DMS114 treated with DMSO at 0.1 percent for 48 hours (cell line): ENCODE measurements at regions not wholly inside any gene's neighbourhood (a gene's known extent, or its start where the extent isn't known, plus 50 kb on each side); places are given as distances from the start of the nearest gene placed in this dataset.
"Not testable (repeated sequence)": the region's sequence is repeated elsewhere in the genome, so short reads cannot be mapped to it uniquely, and the experiment has no call there.

Experiments
- DNase-seq: peaks from one replicate; lab custom pipeline; 2025; ENCODE audit not compliant: unreplicated experiment; lab: John Stamatoyannopoulos, UW

DNA sequence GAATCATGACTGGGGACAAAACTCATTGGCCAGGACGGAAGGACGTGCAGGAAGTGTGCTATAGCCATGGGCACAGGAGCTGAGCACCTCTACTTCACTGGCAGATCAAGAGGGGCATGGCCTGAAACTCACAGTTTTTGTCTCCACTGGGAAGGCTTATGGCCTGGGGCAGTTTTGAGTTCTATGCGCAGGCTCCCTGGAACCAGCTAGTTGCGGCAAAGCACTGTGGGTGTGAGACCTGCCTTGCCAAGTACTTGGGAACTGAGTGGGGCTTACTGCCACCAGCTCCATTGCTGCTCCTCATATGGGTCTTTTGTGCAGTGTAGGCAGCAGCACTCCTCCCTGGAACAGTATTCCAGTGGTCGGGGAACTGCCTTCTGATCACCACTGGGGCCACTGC lies 282.6 kb upstream of the EYS start:
- no peak for DNase-seq

DNA sequence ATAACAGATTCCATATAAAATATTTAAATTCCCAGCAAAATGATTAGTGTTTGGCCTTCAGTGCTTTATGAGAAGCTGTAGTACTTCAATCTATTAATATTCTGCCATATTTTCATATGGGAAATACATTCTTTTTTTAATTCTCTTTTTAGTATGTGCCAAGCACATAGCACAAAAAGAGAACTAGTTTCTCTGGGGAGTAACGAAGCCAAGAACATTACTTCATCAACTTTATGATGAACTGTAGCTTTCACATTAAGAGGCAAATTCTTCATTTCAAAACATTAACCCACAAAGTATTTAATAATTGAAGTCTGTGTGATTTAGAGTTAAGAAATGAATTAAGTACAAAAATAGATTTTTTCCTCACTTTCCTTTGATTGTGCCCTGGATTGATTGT lies 281.0 kb upstream of the EYS start:
- DNase-seq: no peak

DNA sequence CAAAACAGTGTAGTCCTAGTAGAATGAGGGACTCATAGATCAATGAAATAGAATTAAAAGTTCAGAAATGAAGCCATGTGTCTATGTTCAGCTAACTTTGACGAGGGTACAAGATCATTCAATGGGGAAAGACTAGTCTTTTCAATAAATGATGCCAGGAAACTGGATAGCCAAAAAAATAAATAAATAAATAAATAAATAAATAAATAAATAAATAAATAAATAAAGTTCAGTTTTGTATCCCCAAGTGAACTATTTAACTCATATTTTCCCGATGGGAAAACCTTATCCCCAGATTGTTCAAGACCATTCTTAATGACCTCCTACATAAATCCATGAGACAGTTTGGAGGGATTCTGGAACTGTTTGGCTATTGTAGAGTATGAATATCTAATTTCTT lies 277.1 kb upstream of the EYS start:
- DNase-seq: no peak

DNA sequence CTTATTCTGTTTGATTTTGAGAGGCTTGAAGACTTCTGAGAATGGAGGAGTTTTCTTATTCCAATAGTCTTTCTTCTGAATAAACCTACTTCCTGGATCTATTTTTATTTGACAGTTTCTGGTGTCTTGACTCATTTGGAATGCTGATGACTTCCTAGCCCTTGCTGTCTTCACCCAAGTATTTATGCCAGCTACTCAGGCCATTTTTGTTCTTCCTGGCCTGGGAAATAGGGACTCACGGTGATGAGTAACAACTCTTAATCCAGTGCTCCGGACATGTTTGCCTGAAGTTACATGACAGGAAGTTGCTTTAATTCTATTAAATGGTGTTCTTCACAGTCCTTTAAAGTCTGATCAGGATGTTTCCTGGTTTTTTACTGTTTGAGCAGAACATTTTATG lies 272.1 kb upstream of the EYS start:
- DNase-seq: no peak

DNA sequence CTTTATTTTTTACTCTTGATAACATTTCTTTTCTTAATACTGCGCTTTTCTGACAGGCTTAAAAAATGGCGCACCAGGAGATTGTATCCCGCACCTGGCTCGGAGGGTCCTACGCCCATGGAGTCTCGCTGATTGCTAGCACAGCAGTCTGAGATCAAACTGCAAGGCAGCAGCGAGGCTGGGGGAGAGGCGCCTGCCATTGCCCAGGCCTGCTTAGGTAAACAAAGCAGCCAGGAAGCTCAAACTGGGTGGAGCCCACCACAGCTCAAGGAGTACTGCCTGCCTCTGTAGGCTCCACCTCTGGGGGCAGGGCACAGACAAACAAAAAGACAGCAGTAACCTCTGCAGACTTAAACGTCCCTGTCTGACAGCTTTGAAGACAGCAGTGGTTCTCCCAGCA lies 264.2 kb upstream of the EYS start:
- DNase-seq: not testable (repeated sequence)

DNA sequence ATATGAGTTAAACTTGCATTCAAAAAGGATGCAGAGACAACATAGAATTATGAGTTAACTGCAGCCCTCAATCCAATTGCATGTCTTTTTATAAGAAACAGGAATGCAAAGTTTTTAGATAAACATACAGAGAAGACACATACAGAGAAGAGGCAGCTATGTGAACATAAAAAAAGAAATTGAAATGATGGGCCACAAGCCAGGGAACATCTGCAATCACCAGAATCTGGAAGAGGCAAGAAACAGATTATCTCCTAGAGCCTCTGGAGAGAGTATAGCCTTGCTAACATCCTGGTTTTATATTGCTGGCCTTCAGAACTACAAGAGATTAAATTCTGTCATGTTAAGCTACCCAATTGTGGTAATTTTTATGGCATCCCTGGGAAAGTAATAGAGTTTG lies 257.2 kb upstream of the EYS start:
- no peak for DNase-seq

DNA sequence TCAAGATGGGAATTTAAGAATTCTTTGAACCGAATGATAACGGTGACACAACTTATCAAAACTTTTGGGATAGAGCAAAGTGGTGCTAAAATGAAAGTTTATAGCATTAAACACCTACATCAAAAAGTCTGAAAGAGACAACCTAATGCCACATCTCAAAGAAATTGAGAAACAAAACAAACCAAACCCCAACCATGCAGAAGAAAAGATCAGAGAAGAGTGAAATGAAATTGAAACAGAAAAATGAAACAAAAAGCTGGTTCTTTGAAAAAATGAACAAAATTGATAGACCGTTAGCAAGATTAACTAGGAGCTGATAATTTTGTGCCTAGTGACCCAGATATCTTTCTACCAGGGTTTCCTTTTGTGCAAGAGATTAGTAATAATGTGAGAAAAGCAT lies 248.0 kb upstream of the EYS start:
- no peak for DNase-seq

DNA sequence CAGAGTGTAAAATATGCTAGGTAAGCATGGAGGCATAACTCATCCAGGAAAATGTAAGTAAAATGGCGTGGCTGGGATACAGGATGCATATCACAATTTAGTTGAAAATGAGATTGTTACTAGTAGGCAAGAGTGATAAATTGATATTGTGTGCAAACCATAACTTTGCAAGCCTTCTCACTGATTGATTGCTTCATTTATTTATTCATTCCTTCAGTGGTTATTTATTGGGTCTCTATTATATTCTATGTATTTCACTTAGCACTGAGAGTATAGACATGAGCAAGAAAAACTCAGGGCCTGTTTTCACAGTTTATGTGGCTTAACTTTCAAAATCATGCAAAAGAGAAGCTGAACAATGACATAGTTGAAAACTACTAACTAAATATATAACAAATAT lies 241.0 kb upstream of the EYS start:
- no peak for DNase-seq

DNA sequence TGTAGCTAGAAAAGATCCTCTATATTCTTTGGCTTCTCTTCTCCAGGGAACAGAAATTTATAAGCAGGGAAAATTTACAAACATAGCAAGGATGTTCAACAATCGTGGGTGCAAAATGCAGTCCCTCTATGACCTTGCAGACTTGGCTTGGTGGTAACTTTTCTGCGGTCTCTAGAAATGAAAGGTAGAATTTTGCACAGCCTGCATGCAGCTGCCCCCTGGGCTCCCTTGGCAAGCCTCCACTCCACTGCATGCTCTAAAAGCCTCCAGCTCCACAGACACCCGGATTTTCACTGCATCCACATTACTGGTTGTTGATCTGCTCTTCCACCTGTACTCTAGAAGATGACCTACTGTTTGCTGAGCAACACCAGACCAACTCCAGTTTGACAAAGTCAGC lies 236.5 kb upstream of the EYS start:
- DNase-seq: no peak

DNA sequence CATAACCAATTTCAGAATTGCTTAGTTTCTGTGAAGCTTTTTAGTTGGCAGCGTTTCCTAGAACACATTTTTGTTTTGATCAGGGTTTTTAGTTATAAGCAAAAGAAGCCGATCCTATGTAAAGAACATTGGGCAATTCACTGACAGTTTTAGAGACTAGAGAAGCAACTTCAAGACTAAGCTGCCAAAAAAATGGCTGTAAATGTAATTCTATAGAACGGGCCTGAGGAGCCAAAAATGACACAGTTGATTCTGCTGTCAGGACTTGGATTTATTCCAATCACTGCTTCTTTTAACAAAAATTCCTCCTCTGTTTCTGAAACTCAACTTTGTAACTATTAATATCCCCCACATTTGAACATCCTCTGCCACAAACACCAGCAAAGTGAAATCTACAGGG lies 236.0 kb upstream of the EYS start:
- no peak for DNase-seq

DNA sequence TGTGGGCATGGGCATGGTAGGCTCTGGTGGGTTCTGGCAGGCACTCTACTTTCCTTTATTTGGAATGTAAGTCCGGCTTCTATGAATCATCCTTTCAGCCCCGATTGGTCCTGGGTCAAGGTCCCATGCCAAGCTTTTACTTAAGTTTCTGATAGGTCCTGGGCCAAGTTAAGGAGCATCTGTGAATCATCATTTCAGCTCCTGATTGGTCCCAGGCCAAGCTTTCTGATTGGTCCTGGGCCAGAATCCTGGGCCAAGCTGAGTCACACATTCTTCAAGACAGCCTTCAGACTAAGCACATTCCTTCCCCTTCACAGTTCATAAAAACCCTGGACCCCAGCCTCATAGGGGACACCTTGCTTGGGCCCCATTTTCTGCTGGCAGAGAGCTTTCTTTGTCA lies 231.0 kb upstream of the EYS start:
- DNase-seq: no peak

DNA sequence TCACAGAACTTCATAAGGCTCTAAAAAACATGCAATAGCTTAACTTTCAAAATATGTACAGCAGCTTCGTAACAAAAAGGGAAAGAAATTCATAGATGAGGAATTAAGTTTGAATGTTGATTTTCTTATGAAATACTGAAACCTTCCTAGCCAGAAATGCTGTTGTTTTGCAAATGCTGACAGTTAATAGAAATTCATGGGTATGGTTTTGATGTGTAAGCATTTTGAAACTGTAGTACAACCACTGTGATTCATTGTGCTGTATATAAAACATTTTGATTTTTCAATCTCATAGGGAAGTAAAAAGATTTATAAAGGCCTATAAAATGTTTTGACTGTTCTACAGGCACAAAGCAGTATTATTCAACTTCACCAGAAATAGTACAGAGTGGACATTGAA lies 228.4 kb upstream of the EYS start:
- DNase-seq: no peak

DNA sequence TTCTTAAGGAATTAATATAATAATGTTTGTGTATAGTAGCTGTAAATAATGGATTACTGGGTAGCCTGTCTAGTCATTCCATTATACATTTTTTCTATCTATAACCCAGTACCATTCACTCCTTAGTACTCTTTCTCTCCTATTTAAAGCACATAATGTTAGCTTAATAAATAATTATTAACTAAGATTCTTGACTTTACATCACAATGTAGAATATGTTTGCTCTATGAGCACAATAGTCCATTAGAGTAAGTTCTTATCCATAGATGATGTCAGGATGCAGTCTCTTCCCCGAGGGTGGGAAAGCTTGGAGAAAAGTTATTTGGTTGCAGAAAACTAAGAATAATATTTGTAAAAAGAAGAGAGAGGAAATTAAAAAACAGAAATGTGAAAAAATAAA lies 226.4 kb upstream of the EYS start:
- DNase-seq: no peak

DNA sequence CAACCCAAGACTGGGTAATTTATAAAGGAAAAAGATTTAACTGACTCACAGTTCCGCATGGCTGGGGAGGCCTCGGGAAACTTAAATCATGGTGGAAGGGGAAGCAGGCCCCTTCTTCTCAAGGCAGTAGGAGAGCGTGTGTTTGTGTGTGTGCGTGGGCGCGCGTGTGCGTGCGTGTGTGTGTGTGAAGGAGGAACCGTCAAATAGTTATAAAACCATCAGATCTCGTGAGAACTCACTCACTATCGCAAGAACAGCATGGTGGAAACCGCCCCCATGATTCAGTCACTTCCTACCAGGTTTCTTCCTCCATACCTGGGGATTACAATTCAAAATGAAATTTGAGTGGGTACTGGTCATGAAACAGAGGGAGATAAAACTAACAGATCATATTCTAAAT lies 220.1 kb upstream of the EYS start:
- no peak for DNase-seq

DNA sequence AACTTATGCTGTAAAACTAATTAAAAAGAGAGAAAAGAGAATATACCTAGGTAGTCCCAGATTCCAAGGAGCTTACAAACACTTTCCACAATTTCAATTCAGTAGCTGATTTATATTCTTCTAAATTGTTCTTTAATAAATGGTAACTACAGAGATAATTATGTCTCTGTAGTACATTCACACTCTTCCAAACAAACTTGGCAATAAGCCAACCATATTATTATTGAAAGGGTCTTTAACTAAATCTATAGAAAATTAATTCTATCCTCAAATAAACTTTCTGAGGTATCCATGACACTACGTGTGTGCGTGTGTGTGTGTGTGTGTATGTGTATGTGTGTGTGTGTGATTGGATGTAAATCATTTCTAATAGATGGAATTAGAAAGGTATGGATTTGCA lies 217.4 kb upstream of the EYS start:
- no peak for DNase-seq

DNA sequence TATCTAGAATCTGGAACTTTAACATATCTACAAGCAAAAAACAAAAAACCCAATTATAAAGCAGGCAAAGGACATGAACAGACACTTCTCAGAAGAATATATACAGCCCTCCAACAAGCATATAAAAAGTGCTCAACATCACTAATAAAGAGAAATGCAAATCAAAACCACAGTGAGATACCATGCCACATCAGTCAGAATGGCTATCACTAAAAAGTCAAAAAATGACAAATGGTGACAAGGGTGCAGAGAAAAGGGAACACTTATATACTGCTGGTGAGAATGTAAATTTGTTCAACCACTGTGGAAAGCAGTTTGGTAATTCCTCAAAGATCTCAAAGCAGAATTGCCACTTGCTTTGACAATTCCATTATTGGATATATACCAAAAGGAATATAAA lies 215.0 kb upstream of the EYS start:
- DNase-seq: no peak

DNA sequence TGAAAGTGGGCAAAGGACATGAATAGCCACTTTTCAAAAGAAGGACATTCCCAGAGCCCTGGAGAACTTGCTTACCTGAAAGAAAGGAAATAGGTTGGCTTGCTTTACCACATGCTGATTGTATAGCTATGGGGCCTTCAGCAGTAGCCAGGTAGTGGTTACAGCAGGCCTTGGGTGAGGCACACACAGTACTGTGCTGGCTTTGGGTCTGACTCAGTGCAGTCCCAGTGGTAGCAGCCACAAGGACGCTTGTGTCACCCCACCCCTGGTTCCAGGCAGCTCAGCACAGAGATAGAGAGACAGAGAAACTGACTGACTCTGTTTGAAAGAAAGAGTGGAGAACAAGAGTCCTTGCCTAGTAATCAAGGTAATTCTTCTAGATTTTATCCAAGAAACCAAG lies 201.0 kb upstream of the EYS start:
- DNase-seq: no peak

DNA sequence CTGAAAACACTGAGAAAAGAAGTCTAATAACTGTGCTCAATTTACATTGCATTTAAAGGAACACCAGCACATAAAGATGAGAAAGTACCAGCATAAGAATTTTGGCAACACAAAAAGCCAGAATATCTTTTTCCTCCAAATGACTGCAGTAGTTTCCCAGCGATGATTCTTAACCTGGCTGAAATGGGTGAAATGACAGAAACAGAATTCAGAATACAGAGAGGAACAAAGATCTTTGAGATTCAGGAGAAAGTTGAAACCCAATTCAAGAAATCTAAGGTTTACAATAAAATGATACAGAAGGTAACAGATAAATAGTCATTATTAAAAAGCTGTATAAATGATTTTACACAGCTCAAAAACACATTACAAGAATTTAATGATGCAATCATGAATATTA lies 197.0 kb upstream of the EYS start:
- DNase-seq: no peak

DNA sequence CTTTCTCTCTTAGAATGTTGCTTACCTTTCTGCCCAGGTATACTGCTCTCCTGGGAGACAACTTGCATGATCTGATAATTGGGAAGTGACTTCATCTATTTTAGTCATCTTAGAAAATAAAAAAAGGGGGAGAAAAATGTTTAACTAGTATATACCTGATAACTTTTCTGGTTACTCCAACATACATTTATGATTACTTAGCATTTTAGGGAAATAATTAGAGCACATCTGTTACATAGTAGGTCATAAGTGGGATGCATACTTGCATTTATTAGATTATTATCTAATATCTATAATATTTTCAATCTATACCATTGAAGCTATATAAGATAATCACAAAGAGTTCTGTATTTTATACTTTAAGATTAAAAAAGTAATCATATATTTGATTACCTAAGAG lies 193.9 kb upstream of the EYS start:
- DNase-seq: no peak

DNA sequence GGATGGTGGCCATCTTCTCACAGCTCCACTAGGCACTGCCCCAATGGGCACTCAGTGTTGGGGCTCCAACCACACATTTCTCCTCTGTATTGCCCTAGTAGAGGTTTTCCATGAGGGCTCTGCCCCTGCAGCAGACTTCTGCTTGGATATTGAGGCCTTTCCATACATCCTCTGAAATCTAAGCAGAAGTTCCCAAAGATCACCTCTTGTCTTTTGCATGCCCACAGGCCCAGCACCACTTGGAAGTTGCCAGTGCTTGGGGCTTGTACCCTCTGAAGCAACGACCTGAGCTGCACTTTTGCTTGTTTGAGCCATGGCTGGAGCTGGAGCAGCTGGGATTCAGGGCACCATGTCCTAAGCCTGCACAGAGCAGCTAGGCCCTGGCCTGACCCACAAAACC lies 189.1 kb upstream of the EYS start:
- no peak for DNase-seq

DNA sequence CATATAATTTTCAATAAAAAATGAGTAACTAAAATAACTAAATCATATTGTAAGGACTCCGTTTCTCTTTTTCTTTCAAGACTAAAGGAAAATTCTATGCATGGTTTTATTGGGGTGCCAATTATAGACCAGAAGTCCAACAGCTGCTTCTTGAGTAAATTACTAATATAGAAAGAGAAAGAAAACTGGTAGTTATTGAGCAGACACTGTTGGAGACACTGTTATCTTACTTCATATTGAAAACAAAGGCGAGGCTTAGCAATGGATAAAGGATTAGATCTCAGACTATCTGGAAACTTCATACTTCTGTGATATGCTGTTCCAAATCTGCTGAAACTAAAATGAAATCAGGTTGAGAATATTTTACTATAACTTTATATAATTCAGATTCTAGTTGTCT lies 169.6 kb upstream of the EYS start:
- no peak for DNase-seq

DNA sequence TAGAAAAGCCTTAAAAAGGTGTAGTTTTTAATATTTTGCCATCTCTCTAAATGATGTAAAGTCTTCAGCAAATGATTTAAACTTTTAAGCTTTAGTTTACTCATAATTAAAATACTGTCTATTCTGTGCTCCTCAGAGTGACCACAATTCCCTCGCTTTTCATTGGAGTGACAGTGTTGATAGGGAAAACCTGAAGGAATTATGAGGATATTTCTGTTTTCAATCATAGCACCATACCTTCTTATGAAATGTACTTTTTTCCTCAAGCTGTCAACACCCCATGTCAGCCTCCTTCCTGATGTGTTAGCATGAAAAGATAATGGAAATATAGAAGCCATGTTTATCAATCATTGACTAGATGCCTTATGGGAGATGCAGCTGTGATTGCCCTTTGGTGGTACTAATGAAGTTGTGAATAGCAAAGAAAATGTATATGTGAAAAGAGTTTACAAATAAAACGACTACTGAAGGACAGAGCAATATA lies 145.4 kb upstream of the EYS start:
- DNase-seq: no peak

DNA sequence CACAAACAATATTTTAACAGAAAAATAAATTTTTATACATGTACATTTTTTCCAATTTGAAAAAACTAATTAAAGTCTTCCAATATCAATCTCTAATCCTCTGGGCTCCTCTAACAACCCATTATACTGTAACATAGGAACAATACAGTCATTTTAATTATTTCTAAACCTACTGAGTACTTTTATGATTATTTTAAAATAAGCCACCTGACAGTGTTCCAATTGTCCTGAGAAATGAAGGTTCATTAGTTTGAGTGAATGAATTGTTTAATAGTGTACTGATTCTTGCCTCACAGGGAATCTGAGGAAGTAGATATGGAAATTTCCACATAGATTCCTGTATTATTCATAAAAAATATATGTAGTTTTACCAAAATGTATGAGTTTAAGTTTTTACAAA lies 123.1 kb upstream of the EYS start:
- no peak for DNase-seq

DNA sequence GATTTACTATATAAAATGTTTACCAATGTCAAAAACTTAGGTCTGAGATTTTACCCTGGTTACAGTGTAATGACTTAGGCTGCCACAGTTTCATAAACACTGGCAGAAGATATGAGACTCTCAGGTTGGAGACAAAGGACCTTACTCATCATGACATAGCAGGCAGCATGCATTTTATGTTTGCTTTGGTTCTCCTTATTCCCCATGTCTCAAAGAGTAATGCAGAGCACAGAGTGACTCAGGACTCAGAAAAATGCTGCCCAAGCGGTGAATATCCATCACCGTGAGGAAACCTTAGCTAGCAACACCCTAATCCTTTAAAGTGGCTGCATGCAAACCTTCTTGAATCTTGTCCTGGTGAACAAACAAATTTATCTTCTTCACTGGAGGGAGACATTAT lies 112.1 kb upstream of the EYS start:
- DNase-seq: no peak
